T-cell (primary cell): ENCODE measurements at regions not wholly inside any gene's neighbourhood (a gene's known extent, or its start where the extent isn't known, plus 50 kb on each side); places are given as distances from the start of the nearest gene placed in this dataset.

Source experiments
- ATAC-seq, 4 experiments: fragments of 200-7000 bp in 3 of 4; fragments of 150-1000 bp in 1 of 4; cut with Tn5 transposase; replicated peaks in 1 of 4; 1 replicate in 3 of 4; 2 replicates in 1 of 4; pipeline ENCODE4 v1.10.0; 2021; ENCODE audit warnings: moderate library complexity in 3 of 4, mild to moderate bottlenecking in 2 of 4, moderate number of reproducible peaks in 1 of 4
- CTCF ChIA-PET, 2 donors: fragments of 300-600 bp; sonication (Branson Sonifier 250); formaldehyde crosslinking; loops; one replicate each; lab custom pipeline; 2022; ENCODE audit warnings: antibody characterized with exemption in 2 of 2; lab: Charles Lee
- POLR2A ChIA-PET, 2 donors: fragments of 300-600 bp; sonication (Branson Sonifier 250); formaldehyde crosslinking; loops; one replicate each; lab custom pipeline; 2022; ENCODE audit warnings: antibody characterized with exemption in 2 of 2; lab: Charles Lee
- DNase-seq, 35 experiments: peaks; one replicate each; pipeline versions ENCODE4 v3.0.0 to v3.0.0-alpha.2; 2013 to 2023
- H3K27ac ChIP-seq: one replicate; pipeline ENCODE4 v1.5.1; 2013; ENCODE audit warnings: low read length
- H3K27me3 ChIP-seq, 2 experiments: replicated peaks in 1 of 2; 1 replicate in 1 of 2; 2 replicates in 1 of 2; pipeline versions ENCODE4 v1.6.1 to v1.7.0; 2013; ENCODE audit warnings: low read length in 1 of 2, mixed read lengths in 1 of 2; ENCODE audit not compliant: control insufficient read depth in 2 of 2, insufficient read depth in 2 of 2; ENCODE audit errors: extremely low read depth in 1 of 2
- H3K36me3 ChIP-seq, 2 donors: 1 replicate in 1 of 2; 2 replicates in 1 of 2; pipeline versions ENCODE4 v1.6.1 to v1.7.0; 2013; ENCODE audit warnings: low read length in 1 of 2; ENCODE audit not compliant: control insufficient read depth in 2 of 2, insufficient read depth in 1 of 2; ENCODE audit errors: extremely low read depth in 1 of 2
- H3K4me1 ChIP-seq, 2 experiments: 1 replicate in 1 of 2; 2 replicates in 1 of 2; pipeline versions ENCODE4 v1.6.1 to v1.7.0; 2013; ENCODE audit warnings: low read length in 2 of 2, mixed read lengths in 1 of 2; ENCODE audit not compliant: insufficient read depth in 2 of 2, control insufficient read depth in 1 of 2; ENCODE audit errors: extremely low read depth in 1 of 2
- H3K4me3 ChIP-seq, 2 donors: 1 replicate in 1 of 2; 2 replicates in 1 of 2; pipeline versions ENCODE4 v1.5.1 to v1.7.0; 2013; ENCODE audit warnings: mild to moderate bottlenecking in 2 of 2, low read length in 1 of 2, moderate library complexity in 1 of 2; ENCODE audit not compliant: control insufficient read depth in 1 of 2; ENCODE audit errors: extremely low read depth in 1 of 2
- H3K9me3 ChIP-seq: 2 replicates; pipeline ENCODE4 v1.7.0; 2013
- H3K27ac Mint-ChIP-seq, 2 donors: one replicate each; pipeline ENCODE4 v1.8.0; 2020 to 2021; ENCODE audit warnings: mild to moderate bottlenecking in 2 of 2, mixed read lengths in 2 of 2
- H3K27me3 Mint-ChIP-seq, 2 donors: one replicate each; pipeline ENCODE4 v1.8.0; 2021 to 2022; ENCODE audit warnings: mixed read lengths in 2 of 2
- H3K36me3 Mint-ChIP-seq: one replicate; pipeline ENCODE4 v1.8.0; 2021; ENCODE audit warnings: mixed read lengths
- H3K4me1 Mint-ChIP-seq, 3 donors: one replicate each; pipeline ENCODE4 v1.8.0; 2020 to 2022; ENCODE audit warnings: mixed read lengths in 3 of 3, mild to moderate bottlenecking in 1 of 3
- H3K4me3 Mint-ChIP-seq, 3 donors: one replicate each; pipeline ENCODE4 v1.8.0; 2020 to 2022; ENCODE audit warnings: mild to moderate bottlenecking in 3 of 3, mixed read lengths in 3 of 3, moderate library complexity in 3 of 3
- H3K9me3 Mint-ChIP-seq, 3 donors: one replicate each; pipeline ENCODE4 v1.8.0; 2020 to 2022; ENCODE audit warnings: mixed read lengths in 3 of 3
- WGBS: methylation state at CpG from one replicate; pipeline ENCODE4 v1.1.5; 2013; ENCODE audit warnings: missing lambda C conversion rate; ENCODE audit not compliant: insufficient coverage; 5-methylcytosine and 5-hydroxymethylcytosine counted together

DNA sequence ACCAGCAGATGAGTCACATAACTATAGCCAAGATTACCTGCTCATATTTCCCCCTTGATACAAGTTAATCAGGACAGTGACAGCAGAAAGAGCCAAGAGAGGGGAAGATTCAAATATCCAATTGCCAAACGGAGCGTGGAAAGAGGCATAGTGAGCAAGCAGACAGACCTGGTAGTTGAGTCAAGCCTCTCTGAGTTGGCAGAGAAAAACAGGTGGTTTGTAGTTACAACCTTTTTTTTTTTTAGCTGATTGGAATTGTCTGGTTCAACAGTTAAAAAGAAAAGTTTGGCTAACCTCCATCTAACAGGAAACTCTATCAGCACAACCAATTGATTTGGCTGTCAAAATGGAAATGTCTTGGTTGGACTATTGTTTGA, 272.1 kb downstream of the TLE1 start:
- Histone ChIP-seq H3K27me3 (no peaks in the 10 kb centered on the region), H3K9me3 (no peaks in the 10 kb centered on the region), H3K4me1 (no peaks in the 10 kb centered on the region), H3K27ac (no peak overlapping the region), H3K4me3 (no peak overlapping the region), H3K36me3 (no peaks in the 10 kb centered on the region)
- Mint-ChIP-seq H3K27me3 (no peaks in the 10 kb centered on the region), H3K4me1 (no peaks in the 10 kb centered on the region), H3K36me3 (no peaks in the 10 kb centered on the region), H3K4me3 (no peak overlapping the region), H3K9me3 (peaks cover 4 to 12% (median 9%) of the 10 kb centered on the region in 3 donors), H3K27ac (no peak overlapping the region)
- DNase-seq (no peak), ATAC-seq (no peak)
- CTCF ChIA-PET, result no interaction called here
- WGBS, result no CpG with 5 or more reads among the region's 2 CpGs
- POLR2A ChIA-PET, result no interaction called here

DNA sequence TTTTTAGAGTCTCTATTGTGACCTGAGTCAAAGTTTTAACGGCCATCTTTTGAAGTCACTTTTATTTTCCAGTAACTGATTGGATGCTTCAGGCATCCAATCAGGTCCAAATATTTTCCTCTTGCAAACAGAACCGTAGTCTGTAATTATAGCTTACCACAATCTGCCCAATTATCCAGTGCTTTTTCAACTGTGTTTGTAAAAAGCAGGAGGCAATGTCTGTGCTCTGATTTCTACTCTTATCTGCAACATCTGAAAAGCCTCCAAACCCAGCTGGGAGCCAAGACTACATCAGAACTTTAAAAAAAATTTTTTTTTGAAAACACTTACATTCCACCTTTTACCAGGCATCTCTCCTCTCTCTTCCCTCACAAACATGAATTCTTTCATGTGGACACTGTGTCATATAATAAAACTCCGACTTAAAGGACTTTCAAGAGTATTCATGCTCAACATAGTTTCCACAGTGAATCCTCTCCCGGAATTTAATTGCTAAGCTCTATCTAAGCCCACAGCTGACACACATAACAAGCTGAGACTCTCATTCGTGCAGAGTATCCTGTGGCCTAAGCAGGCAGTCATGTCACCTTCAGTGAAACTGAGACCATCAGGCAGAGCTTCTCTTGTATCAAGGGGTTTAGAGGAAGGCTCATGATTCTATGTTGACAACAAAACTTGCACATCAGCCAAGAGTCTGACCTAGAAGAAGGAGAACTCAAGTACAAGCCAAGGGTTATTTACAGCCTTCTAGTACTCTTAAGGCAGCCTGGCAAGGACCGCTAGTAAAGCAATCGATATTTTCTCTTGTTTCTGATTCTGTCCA, 272.7 kb downstream of the TLE1 start:
- Histone ChIP-seq H3K4me1 (no peaks in the 10 kb centered on the region), H3K27ac (no peak overlapping the region), H3K9me3 (no peaks in the 10 kb centered on the region), H3K27me3 (no peaks in the 10 kb centered on the region), H3K36me3 (no peaks in the 10 kb centered on the region), H3K4me3 (no peak overlapping the region)
- peaks cover 4 to 7% (median 7%) of the 10 kb centered on the region in 3 donors for H3K9me3 Mint-ChIP-seq
- 100% methylated on average over 2 of the region's 7 CpGs for WGBS
- no peak overlapping the region for H3K4me3 Mint-ChIP-seq
- H3K27me3 Mint-ChIP-seq, result no peaks in the 10 kb centered on the region
- H3K4me1 Mint-ChIP-seq, result no peaks in the 10 kb centered on the region
- DNase-seq (no peak), ATAC-seq (no peak)
- H3K36me3 Mint-ChIP-seq, result no peaks in the 10 kb centered on the region
- CTCF ChIA-PET, result no interaction called here
- H3K27ac Mint-ChIP-seq, result no peak overlapping the region
- POLR2A ChIA-PET, result no interaction called here

DNA sequence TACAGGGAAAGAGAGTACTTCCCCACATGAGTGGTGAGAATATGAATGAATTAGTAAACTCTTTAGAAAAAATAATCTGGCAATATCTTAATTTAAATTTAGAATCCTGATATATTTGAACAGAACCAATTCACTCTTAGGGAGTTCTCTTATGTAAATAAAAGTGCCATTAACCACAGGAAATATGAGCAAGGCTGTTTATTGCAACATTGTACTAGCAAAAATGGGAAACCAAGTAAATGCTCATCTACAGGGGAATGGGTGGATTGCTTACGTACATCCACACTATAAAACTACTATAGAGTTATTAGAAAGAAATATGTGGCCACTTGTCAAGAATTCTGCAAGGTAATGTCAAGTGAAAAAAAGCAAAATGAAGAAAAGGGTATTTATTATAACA, 274.5 kb downstream of the TLE1 start:
- H3K4me1 Mint-ChIP-seq, result no peaks in the 10 kb centered on the region

GRCh38 chr9:81411961-81412360, 277.4 kb downstream of the TLE1 start:
- H3K27ac ChIP-seq, result no peak overlapping the region
- no peaks in the 10 kb centered on the region for H3K27me3 ChIP-seq
- Mint-ChIP-seq H3K4me1 (no peaks in the 10 kb centered on the region), H3K27ac (no peak overlapping the region), H3K27me3 (no peaks in the 10 kb centered on the region), H3K9me3 (peaks cover 0 to 5% (median 3%) of the 10 kb centered on the region in 3 donors), H3K4me3 (no peak overlapping the region), H3K36me3 (no peaks in the 10 kb centered on the region)
- WGBS, result no CpG with 5 or more reads among the region's 1 CpG
- ChIA-PET POLR2A (no interaction called here), CTCF (no interaction called here)
- no peaks in the 10 kb centered on the region for H3K36me3 ChIP-seq
- DNase-seq (no peak), ATAC-seq (no peak)
- H3K4me3 ChIP-seq, result no peak overlapping the region
- H3K9me3 ChIP-seq, result no peaks in the 10 kb centered on the region
- no peaks in the 10 kb centered on the region for H3K4me1 ChIP-seq

More for the DNA sequence above, 274.5 kb downstream of the TLE1 start:
- no peaks in the 10 kb centered on the region for H3K27me3 Mint-ChIP-seq
- CTCF ChIA-PET, result no interaction called here
- no CpG with 5 or more reads among the region's 1 CpG for whole genome bisulfite sequencing
- no peak overlapping the region for H3K27ac Mint-ChIP-seq
- no peaks in the 10 kb centered on the region for H3K36me3 Mint-ChIP-seq
- Histone ChIP-seq H3K9me3 (no peaks in the 10 kb centered on the region), H3K4me3 (no peak overlapping the region), H3K27me3 (no peaks in the 10 kb centered on the region), H3K4me1 (no peaks in the 10 kb centered on the region), H3K27ac (no peak overlapping the region), H3K36me3 (no peaks in the 10 kb centered on the region)
- no peak overlapping the region for H3K4me3 Mint-ChIP-seq
- ATAC-seq, result no peak
- no peak for DNase-seq
- POLR2A ChIA-PET, result no interaction called here
- peaks cover 3 to 7% (median 4%) of the 10 kb centered on the region in 3 donors for H3K9me3 Mint-ChIP-seq

- no peak for ATAC-seq
- CTCF ChIA-PET, result no interaction called here
- H3K27me3 ChIP-seq, result no peaks in the 10 kb centered on the region
- no peaks in the 10 kb centered on the region for H3K4me1 Mint-ChIP-seq
- H3K4me3 Mint-ChIP-seq, result no peak overlapping the region
- no peak overlapping the region for H3K4me3 ChIP-seq
- H3K36me3 Mint-ChIP-seq, result no peaks in the 10 kb centered on the region
- H3K4me1 ChIP-seq, result no peaks in the 10 kb centered on the region
- H3K27ac ChIP-seq, result no peak overlapping the region
- H3K9me3 ChIP-seq, result no peaks in the 10 kb centered on the region
- no peaks in the 10 kb centered on the region for H3K9me3 Mint-ChIP-seq
- H3K36me3 ChIP-seq, result no peaks in the 10 kb centered on the region
- 67% methylated on average over 1 of the region's 4 CpGs for WGBS
- H3K27me3 Mint-ChIP-seq, result no peaks in the 10 kb centered on the region
- H3K27ac Mint-ChIP-seq, result no peak overlapping the region
- POLR2A ChIA-PET, result no interaction called here
- DNase-seq, result no peak
Measured at GRCh38 chr9:81410201-81410600, 279.1 kb downstream of the TLE1 start.

- H3K4me1 Mint-ChIP-seq, result no peaks in the 10 kb centered on the region
- Histone ChIP-seq H3K4me3 (no peak overlapping the region), H3K9me3 (no peaks in the 10 kb centered on the region), H3K4me1 (no peaks in the 10 kb centered on the region), H3K27ac (no peak overlapping the region), H3K27me3 (no peaks in the 10 kb centered on the region), H3K36me3 (no peaks in the 10 kb centered on the region)
- ChIA-PET CTCF (no interaction called here), POLR2A (no interaction called here)
- peaks cover 0 to 4% of the 10 kb centered on the region in 2 donors for H3K27me3 Mint-ChIP-seq
- DNase-seq (no peak), ATAC-seq (no peak)
- H3K4me3 Mint-ChIP-seq, result no peak overlapping the region
- H3K9me3 Mint-ChIP-seq, result no peaks in the 10 kb centered on the region
- H3K27ac Mint-ChIP-seq, result no peak overlapping the region
- H3K36me3 Mint-ChIP-seq, result no peaks in the 10 kb centered on the region
Measured at GRCh38 chr9:81408951-81409350, 280.4 kb downstream of the TLE1 start.
